Stimulated activated CD8-positive, alpha-beta memory T cell treated with anti-CD3 and anti-CD28 coated beads, Interleukin-4, amount 100 ng/mL, for 1 hour (primary cell): ENCODE measurements at regions not wholly inside any gene's neighbourhood (a gene's known extent, or its start where the extent isn't known, plus 50 kb on each side); places are given as distances from the start of the nearest gene placed in this dataset.

Experiments used
- DNase-seq, 2 donors: peaks; one replicate each; pipeline ENCODE4 v3.0.0-alpha.2; 2020; ENCODE audit warnings: low read depth in 2 of 2, low spot score in 1 of 2

DNA sequence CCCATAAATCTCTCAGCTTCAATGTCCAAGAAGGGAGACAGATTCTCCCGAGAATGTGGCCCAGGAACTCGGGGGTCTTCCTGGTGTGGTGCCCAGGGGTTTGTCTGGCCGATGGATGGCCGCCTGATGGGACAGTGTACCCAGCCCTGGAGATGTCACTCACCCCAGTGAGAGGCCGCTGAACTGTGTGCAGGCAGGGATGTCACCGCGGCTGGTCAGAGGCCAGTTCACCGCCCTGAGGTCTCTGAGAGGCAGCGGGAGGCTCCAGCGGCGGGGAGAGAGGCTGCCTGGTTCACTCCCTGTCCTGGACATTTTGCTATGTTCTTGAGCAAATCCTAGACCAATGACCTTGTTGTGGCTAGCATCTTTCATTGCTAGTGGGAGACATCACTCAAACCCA, 1349.5 kb downstream of the BRD1 start:
- no peak for DNase-seq

DNA sequence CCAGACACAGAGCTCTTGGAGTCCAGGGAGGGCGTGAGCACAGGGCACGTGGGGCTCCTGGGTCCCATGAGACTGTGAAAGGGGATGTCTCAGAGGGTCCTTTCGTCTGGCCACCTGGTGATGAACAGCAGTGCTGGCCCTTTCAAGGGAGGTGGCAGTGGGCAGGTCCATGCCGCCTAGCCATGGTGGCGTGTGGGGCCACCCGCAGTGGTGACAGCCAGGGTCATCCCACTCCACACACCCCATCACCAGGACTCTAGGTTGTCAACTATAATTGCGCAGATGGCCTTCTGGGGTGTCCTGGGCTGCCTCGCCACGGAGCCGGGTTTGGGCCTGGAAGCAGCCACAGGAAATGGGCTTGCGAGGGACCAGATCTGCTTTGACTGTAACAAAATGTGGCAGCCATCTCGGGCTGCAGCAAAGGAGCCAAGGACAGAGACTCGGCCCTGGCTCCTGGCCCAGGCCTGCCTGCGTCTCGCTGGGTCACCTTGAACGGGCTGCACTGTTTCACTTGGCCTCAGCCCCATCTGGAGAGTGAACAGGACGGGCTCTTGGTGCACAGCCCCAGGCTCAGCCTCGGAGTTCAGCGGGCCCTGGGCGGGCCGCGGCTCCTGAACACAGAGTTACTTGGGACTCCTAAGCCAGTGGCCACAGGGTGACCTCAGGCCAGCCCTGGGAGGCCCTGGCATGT, 1350.5 kb downstream of the BRD1 start:
- DNase-seq = no peak

DNA sequence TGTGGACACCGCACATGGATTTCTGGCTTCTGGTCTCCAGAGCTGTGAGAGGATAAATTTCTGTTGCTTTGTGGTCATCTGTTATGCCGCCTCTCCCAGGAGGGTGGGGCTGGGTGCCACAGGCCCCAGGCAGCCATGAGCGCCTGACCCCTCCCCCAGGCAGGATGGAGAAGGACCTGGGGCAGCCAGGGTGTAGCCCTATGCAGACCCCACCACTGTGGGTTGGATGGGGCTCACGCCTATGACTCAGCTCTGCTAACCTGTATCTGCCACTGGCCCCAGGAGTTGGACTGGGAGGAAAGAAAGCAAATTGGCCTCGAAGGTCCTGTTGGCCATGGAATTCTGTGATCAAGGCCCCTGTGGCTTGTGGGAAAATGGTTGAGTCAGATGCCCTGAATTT, 1351.1 kb downstream of the BRD1 start:
- no peak for DNase-seq

DNA sequence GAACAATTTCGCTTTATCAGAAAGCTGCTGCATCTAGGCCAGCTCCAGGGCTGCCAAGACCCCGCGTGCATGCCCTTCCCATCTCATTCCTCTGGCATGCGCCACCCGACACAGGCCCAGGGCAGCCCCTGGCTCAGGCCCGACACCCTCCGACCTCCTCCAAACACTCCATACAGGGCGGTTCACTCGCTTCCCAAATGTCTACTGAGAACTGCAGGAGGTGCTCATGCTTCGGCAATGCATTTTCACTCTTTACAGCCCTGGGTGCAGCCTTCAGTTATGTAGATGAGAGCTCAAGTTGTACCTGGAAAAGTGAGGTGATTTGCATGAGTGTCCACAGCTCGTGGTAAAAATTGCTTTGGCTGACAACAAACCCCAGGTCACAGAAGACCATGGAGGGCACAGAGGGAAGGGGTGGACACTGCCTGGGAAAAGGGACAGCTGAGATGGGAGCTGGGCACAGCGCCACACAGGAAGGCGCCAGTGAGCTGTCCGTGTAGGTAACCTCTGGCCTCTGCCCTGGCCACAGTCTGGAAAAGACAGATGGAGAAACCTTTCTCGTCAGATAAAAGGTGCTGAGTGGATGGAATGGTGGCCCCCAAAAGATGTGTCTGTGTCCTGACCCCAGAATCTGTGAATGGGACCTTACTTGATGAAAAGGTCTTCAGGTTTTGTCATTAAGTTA, 1351.9 kb downstream of the BRD1 start:
- no peak for DNase-seq

DNA sequence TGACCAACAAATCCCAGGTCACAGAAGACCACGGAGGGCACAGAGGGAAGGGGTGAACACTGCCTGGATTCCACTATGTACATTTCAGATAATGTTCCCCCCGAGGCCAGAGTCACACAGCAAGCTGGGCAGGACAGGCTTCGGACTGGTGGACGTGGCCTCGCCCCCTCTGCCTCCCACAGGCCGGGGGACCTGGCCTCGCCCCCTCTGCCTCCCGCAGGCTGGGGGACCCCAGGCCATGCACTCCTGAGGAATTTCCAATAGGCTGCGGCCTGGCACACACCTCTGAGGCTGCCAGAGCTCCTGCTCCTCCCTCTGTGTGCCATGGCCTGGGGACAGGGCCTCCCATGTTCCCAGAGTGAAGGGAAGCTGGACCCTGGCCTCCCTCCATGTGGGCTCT, 1352.8 kb downstream of the BRD1 start:
- no peak for DNase-seq

DNA sequence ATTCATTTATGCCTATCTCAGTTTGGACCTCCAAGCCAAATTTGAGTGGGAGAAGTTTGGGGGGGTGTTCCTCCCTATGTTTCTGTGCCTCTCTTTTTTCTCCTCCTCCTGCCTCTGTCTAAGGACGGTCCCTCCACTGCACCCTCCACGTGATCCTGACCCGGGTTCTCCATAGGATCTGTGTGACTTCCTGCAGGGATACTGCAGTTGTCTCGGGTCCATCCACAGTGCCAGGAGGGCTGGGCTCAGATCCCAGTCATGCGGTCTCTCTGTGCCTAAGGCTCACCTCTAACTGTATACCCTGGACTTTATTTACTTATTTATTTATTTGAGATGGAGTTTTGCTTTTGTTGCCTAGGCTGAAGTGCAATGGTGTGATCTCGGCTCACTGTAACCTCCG, 1354.5 kb downstream of the BRD1 start:
- no peak for DNase-seq

DNA sequence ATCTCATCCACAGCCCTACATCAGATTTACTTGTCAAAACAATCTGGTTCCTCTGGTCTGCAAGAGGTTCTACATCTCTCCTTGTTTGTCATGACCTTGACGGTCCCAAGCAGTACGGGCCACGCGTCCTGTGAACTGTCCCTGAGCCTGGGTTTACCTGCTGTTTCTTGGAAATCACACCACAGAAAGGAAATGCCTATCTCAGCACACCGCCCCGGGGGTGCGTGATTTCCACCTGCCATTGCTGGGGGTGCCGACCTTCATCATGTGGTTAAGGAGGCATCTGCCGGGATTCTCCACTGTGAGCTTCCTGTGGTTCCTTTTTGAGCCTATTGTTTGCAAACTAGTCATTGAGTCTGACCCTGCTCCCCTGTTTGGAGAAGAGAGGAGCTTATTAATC, 1363.4 kb downstream of the BRD1 start:
- no peak for DNase-seq

DNA sequence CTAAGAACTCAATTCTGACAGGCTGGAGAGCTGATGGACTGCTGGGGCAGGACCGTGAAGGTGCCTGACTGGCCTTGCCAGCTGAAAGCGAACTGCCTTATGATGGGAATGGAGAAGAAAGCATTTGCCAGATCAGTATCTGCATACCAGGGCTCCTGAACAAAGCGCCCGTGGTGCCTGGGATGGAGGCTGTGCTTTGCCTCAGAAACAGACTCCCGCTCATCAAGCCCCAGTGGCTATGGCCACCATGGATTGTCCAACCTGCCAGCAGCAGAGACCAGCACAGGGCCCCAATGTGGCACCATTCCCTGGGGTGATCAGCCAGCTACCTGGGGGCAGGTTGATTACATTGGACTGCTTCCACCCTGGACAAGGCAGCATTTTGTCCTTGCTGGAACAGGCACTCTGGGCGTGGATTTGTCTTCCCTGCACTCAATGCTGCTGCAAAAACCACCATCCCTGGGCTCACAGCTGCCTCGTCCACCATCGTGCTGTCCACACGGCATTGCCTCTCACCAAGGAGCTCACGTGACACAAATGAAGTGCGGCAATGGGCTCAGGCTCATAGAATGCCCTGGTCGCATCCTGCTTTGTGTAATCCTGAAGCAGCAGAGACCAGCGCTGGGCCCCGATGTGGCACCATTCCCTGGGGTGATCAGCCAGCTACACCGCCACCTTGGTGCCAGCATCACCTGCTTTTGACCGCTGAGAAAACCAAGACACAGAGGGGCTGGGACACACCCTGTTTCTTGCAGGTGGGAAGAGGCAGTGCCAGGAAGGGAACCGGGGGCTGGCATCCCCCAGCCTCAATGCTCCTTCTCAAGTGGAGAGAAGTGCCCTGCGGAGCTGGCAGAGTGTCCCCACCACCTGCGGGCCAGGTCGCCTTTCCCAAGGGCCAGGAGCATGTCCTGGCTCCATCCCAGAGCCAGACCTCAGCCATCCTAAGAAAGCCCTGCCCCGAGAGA, 1367.5 kb downstream of the BRD1 start:
- DNase-seq = no peak

DNA sequence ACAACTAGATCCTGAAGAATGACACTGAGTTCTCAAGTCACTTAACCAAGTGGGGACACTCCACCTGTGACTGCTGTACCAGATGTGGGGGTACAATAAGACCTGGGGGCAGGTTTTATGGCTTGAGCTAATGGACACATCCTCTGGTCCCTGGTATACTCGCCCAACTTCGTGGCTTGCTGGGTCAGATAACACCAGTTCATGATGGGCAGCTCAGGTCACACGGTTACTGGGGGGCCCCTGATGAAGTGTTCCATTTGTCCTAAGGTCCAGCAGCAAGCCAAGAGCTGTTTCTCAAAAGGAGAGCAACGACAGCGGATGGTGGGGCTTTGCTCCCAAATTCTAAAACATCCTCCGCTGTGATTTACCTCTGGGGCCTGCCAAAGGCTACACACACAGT, 1368.4 kb downstream of the BRD1 start:
- no peak for DNase-seq

DNA sequence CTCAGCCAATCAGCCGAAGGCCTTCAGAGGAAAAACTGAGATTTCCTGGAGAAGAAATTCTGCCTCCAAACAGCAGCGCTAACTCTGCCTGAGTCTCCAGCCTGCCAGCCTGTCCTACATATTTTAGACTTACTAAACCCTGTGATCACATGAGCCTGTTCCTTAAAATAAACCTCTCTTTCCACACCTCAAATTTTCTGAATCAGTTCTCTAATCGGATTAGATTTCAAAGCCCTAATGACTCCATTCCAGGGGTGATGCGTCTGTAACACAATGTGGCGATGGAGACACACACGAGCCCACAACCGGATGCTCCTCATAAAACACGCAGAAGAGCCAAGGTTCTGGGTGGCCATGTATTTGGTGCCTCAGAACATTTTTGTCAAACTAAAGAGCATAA, 1371.2 kb downstream of the BRD1 start:
- DNase-seq = no peak

DNA sequence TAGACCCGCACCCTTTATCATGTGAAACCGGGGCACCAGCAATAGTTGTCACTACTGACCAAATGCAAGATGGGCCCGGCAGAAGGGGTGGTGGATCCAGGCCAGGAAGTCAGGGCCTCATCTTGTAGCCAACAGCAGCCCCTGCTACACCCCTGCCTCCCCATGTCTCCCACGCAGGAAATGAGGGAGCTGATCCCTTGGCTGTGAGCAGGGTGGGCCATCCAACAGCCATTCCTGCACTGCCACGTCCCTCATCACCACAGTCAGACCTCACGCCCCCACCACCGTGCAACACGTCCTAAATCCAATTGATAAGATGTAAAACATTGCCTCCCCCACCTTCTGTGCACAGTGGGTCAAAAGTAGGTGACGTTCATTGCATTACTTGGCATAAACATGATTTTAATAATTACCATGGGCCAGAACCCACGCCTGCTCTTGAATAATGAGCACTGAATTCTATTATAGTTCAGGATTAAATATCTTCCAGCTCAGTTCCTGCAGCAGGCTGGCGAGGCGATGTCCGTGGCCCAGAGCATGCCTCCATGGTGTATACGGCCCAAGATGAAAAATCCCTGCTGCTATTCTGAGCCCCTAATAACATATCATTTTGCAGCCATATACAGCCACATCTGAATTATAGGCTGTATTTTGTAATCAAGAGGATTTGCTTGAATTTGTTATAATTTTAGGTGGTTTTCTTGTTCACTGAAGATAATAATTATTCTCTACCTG, 1373.8 kb downstream of the BRD1 start:
- no peak for DNase-seq

DNA sequence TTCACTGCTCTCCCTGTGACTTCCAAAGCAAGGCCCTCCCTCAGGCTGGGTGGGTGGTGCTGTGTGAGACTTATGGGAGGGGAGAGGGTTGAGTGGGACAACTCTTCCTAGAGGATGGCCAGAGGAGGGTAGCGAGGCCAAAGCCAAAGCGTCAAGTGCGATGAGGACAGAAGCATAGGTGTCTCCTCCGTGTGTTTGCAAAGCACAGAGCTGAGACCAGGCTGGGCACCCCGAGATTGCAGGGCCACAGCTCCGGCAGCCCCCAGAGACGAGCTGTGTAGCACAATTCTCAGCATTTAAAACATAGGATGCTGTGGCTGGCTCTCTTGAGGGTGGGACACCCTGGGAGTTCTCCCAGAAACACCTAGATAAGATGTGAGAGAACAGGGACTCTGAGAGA, 1374.5 kb downstream of the BRD1 start:
- DNase-seq = no peak

DNA sequence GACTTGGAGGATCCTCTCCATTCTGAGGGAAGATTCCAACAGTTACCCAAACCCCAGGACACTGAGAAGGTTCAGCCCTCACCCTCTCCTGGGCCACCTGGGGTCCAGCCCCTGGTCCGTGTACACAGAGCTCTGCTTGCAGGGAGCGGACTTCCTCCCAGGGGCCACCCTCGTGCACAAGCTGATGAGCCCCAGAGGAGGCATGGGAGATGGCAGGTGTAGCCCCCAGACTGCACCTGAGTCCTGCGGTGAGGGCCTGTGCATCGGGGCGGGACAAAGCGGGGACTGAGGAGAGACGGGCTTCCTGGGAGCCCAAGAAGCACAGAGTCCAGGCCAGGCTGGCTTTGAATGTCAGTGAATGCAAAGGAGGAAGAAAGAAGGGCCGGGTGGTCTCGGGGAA, 1374.9 kb downstream of the BRD1 start:
- no peak for DNase-seq

DNA sequence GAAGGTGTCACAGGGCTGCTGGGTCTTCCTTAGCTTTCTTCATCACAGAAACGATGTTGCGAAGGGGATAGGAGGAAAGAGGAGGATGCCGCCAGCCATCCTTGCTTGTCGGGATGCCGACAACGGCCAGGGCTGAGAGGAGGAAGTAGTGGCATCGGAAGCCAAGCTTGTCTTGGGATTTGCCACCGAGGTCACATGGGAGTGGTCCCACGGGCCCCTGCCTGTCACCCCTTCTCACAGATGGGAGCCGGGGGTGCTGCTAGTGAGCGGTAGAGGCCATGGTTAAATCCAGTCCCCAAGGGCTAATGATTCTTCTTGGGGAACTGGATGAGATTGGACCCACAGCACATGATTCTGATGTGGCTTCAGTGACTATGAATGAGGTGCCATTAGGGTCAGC, 1375.8 kb downstream of the BRD1 start:
- no peak for DNase-seq

DNA sequence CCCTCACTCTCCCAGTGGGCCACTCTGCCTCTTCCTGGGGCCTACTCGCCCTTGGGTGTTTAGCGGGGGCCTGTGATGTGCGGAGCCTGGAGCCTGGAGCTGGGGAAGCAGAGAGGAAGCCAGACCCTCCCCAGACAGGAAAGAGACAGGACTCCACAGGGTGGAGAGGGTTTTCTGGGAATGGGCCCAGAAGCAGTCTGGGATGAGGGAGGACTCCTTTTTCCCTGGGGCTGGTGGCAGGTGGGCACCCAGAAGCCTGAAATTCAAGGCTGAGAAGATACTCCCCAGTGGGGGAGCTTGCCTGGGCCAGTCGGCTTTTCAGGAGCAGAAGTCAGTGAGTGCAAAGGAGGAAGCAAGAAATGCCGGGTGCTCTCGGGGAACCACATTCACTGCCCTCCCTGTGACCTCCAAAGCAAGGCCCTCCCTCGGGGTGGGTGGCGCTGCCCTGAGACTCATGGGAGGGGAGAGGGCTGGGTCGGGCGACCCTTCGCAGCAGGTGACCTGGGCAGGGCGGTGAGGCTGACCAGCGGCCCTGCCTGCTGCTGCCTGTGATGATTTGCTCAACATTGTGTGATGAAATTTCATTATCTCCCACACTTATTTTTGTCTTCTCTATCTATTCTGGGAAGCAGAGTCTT, 1377.4 kb downstream of the BRD1 start:
- DNase-seq = no peak

DNA sequence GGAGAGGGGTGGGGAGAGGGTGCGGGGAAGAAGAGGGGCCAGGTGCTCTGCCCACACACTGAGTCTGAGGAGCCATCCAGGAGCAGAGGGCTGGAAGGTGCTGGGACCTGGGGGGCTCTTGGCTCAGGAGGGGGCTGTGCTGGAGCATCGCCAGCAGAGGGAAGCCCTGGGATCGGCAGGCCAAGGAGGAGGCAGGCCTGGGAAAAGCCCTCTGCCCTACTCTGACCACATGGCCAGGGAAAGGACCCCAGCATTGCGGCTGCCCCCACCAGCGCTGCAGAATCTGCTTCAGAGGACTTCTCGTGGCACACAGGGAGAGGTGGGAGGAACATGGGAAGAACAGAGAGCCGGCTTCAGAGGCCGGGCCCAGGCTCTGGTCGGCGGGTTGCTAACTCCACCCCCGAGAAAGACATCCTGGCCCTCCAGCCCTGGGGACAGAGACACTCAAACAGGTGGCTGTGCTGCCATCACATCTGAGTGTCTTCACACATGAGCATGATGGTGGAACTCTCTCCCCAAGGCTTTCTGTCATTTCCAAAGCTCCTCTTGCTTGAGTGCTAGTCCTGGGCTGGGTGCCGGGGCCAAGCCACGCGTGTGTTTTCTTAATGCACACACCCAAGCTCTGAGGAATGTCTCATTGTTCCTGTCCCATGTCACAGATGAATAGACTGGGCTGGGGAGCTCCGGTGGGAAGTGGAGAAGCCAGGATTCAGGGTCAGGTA, 1378.0 kb downstream of the BRD1 start:
- no peak for DNase-seq

DNA sequence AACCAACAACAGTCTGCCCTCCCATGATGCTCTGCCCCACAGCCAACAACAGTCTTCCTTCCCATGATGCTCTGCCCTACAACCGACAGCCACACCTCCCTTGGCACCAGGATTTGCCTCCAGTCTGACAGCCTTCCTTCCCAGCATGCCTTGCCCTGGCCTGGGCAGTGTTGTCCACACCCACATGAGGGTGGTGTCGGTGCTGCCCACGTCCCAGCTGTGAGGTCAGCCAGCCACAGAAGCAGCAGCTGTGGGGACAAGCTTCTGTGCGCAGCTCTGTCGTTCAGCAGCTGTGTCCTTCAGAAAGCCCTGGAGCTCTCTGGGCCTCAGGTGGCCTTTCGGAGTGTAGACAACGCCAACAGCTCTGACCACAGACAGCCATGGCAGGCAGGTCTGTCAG, 1378.9 kb downstream of the BRD1 start:
- DNase-seq = no peak

DNA sequence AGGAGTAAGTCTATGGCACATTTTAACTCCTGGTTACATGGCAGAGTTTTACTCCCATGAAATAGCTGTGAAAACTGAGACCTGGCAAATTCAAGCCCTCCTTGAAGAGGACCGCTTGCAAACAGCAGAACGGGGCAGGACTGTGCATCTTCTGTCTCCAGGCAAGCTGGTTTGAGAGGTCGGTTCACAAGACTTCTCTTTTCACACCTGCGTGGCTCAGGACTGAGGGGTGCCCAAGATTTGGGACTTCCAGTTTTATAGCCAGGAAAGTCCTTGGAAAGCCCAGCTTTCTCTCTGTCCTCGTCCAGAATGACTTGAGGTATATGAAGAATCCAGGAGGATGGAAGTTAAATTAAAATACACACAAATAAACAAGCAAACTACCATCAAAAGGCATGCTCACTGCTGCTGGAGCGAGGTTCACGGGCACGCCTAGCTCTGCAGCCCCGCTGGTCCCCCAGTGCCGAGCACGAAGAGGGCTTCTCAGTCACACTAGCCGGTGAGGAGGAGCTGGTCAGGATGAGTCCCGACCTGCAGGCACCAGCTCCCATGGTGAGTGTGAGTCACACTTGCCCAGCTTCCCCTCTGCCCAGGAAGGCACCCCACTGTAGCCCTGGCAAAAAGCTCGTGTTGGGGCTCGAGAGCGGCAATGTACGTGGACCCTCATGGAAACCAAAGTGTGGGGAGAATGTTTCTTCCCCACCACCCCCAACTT, 1382.4 kb downstream of the BRD1 start:
- no peak for DNase-seq

DNA sequence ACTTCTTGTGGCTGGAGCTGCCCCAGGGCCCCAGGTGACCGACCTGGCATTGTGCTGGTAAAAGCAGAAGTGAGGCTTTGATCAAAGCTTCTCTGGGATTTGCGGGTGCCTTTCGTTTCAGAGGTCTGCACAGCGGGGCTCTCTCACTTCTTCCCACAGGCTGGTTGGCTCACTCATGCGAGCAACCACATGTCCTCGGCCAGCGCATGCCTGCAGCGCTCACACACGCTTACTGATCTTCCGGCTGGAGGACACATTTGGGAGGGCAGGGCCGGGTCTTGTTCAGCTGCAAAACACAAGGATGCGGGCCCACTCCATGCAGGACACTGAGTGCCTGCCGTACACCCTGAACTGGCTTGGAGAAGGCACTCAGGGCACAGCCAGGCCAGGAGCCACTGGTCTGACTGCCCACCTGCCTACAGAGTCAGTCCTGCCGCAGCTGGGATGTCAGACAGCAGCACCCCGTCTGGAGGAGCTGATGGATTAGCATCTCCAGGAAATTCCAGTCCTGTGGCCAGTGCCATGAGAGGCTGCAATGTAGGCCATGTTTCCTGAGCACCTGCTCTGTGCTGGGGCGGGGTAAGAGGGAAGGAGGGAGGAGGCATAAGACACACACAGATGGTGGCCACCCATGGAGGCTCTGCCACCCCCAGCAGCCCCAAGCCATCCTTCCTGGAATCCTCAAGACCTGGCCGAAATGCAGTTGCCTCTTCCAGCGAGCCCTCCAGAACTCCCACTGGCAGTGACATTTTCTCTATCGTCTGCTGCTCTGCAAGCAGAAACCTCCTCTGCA, 1383.2 kb downstream of the BRD1 start:
- DNase-seq = no peak
